ENCODE measurements at regions not wholly inside any gene's neighbourhood (a gene's known extent, or its start where the extent isn't known, plus 50 kb on each side); places are given as distances from the start of the nearest gene placed in this dataset.
"Not testable (repeated sequence)": the region's sequence is repeated elsewhere in the genome, so short reads cannot be mapped to it uniquely, and the experiment has no call there.

DNA sequence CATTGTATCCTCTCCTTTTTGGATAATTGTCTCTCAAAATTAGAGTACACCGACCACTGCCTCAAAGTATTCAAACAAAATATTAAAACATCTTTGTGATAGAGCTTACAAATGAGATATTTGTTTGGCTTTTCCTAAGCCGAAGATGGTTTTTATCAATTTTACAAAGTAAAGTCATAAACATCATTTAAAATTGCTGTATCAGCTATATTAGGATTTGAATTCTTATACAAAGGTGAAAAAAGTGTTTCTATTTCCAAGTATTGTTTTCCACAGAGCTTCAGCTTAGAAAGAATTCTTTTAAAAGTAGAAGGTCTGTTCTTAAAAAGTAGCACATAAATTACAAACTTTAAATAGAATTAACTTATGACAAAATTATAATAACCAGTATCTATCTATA, 116.6 kb upstream of the IFNE start:
- no peak for DNase-seq (ENCODE audit: low spot score)

DNA sequence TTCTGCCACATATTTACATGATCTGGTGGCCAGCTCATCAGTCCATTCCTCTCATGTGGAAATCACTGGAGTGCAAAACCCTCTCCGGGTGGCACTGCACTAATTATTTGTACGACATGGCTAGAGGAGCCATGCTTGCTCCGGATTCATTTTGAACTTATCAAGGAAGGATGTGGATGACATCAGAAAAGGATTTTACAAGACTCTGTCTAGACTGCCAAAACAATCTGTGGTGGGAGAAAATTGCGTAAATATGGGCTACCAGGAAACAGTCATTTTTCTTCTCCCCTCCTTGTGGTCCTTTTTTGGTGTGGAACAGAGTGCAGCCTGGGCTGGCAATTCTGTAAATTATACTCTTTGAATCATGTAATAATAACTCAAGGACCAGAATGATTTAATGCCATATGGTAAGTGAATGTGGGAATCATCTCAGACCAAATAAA, 123.4 kb upstream of the IFNE start:
- no peak for DNase-seq (ENCODE audit: low spot score)

DNA sequence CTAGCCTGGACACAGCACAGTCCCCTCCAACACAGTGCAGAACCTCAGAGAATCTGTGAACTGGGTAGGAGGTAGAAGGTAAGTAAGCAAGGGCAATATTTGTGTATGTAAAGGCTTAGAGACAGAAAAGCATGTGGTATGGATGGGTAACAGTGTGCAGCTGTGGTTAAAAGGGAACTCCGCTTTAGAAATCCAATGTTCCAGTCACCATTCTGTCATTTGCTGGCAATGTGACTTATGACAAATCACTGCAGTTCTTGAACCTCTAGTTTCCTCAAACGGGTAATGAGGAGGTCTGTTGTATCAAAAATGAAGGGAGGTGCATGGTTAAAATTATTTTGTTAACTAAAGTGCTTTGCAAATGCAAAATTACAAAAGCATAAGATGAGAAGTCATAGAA, 125.5 kb upstream of the IFNE start:
- DNase-seq (ENCODE audit: low spot score) = no peak

DNA sequence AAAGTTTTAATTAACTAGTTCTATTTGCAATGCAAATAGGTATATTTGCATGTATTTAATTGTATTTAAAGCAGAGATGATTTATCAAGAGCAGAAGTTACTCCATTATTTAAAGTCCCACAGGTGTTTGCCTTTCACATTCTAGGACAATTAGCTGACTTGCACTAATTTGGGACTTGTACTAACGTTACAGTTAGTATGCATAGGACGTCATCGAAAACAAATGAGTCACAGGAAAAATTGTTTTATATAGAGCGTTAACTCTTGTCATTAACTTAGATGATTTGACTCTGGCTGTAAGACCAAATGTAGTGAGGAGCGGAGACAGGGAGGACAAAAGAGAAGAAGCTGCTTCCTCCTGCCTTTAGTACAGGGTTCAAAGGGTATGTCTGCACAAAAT, 126.1 kb upstream of the IFNE start:
- no peak for DNase-seq (ENCODE audit: low spot score)

DNA sequence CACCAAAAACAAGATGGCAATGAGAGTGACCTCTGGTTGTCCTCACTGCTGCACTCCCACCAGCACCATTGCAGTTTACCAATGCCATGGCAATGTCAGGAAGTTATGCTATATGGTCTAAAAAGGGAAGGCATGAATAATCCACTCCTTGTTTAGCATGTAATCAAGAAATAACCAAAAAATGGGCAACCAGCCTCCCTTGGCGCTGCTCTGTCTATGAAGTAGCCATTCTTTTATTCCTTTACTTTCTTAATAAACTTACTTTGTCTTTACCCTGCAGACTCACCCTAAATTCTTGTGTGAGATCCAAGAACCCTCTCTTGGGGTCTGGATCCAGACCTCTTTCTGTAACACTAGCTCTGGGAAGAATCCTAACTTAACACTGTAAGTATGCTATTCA, 127.4 kb upstream of the IFNE start:
- DNase-seq (ENCODE audit: low spot score) = no peak

DNA sequence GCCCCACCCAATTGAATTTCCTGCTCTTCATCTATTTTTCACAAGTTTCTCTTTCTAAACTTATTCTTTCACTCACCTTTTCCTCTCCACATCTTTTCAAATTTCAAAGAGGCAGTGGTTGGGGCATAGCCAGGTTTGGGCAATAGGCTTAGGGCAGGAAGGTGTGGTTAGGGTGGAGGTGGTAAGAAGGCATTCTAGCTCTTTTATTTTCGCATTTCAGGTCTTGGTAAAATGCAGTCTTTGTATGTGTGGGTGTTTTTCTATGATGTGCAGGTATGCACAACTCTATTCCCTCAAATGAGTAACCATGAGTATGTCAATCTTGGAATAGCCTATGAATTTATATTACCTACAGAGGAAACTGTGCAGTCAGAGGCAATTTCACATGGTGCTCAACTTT, 129.8 kb upstream of the IFNE start:
- no peak for DNase-seq (ENCODE audit: low spot score)

DNA sequence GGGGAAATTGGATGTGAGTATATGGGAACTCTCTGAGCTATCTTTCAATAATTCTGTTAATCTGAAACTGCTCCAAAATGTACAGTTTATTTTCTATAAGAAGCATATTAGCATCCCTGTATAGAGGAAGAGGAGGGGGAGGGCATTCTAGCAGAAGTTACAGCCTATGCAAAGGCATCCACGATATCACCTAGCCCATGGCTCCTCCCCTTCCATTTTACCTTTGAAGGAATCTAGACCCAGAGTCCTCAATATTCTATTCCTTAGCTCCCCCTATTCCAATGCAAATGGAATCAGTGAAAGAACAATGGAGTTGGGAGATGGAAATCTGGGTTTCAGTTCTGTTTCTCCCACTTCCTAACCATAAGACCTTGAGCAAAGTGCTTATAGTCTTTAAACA, 132.9 kb upstream of the IFNE start:
- no peak for DNase-seq (ENCODE audit: low spot score)

DNA sequence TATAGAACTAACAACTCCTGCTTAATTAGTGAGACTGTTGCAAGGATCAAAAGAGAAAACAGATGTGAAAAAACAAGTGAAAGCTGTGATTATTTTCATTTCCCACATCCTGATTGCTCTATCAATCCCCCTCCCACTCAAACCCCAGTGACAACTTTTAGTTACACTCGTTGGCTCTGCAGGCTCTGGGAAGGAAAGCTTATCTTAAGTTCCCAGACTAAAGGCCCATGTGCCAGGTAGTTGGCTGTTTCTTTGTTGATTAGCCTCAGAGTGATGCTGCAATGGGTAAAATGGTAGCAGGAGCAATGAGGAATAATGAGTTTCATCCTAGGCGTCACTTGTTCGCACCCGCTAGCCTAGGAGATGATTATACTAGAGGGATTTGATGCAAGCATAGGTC, 133.3 kb upstream of the IFNE start:
- DNase-seq (ENCODE audit: low spot score) = no peak

DNA sequence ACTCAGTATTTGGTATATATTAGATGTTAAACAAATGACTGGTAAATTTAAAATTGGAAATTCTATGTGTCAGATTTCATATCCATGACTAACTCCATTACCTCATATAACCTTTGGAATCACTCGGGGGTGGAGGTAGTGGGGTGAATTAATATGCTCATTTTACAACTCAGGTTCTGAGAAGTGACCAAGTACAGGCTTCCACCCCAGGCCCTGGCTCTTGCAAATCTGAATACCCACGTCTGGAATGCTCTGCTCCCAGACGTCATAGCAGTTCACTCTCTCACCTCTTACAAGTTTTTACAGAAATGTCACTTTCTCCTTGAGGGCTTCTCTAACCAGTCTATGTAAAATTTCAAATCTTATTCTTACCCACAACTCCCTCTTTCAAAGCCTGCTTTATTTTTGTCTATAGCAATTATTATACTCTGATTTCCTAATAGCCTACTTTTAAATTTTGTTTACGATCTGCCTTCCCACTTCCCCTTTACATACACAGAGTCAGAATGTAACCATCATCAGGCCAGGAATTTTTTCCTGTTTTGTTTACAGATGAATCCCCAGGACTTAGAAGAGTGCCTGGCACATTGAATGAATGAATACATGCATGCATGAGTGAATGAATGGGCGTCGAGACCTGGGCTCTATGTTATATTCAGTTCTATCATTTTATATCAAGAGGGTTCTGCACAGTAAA, 134.1 kb upstream of the IFNE start:
- no peak for DNase-seq (ENCODE audit: low spot score)

DNA sequence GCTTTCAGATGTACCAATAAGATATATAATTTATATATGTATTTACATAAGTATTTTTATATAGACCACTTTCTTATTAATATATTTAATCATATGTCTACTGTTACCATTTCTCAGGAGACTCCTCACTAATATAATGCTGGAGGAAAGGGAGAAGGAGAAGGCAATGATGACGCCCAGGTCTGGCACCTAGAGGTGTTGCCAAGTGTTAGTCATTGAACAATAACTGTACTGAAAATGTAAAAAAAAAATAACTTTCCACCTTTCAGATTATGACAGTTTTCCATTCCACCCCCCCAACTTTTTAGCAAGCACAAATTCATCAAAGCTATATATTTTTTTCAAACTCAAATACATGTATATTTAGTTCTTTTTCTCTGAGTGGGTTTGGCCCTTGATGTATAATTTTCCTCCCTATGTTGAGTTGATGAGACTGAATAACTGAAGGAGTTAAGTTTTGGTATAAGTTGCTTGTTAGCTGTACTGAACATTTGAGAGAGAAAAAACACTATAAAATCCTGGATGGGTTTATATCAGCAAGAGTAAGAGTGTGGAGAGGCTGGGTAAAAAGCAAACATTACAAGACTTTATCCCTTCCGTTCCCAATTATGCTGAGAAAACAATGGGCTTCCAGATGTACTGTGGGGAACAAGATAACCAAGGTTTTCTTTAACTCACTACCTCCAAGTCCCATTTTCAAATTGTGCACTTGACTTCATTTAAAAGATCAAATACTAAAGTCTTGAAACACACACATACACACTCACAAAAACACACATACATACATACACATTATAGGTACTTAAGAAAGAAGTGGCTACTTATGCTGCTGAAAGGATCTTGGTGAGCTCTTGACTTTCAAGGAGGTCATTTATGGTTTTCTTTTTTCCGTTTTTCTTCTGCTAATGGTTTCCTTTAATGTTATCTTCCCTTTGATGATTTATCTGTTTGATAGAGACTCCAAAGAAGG, 142.8 kb upstream of the IFNE start:
- no peak for DNase-seq (ENCODE audit: low spot score)

DNA sequence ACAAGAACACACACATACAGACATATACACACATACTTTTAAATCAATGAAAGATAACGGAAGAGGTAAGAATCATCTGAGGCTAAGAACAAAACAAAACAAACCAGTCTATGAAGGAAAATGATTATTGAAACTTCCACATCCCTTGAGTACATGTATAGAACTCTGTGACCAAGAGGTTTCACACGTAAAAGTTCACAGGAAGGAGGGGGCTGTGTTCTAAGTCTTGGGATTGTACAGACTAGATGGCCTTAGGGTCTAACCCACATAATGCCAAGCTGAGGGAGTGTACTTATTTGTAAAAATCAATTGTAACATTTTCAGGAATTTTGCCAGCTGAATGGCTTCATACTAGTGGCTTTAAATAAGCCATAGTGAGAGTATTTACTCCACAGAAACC, 144.4 kb upstream of the IFNE start:
- DNase-seq (ENCODE audit: low spot score) = no peak

DNA sequence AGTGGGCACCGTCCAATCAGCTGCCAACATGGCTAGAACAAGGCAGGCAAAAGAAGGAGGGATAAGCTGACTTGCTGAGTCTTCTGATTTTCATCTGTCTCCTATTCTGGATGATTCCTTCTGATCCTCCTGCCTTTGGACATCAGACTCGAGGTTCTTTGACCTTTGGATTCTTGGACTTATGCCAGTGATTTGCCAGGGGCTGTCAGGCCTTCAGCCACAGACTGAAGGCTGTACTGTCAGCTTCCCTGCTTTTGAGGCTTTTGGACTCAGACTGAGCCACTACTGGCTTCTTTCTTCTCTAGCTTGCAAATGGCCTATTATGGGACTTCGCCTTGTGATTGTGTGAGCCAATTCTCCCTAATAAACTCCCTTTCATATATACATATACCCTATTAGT, 146.8 kb upstream of the IFNE start:
- not testable (repeated sequence) for DNase-seq (ENCODE audit: low spot score)

DNA sequence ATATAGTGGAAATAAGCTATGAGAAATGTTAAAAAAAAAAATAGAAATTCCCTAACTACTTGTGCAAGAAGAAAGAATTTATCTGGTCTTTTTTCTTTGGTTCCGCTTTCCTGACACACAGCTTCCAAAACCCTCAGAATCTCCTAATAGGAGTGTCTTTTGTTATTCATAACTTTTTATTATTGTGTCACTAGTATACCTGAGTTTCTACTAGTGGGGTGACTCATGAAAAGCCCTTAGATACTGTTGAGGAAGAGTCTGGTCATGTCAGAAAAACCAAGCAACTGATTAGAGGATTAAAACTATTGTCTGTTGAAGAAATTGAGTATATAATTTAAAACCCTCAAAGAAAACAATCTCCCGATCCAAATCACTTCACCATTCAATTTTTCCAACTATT, 152.8 kb upstream of the IFNE start:
- DNase-seq (ENCODE audit: low spot score) = no peak

DNA sequence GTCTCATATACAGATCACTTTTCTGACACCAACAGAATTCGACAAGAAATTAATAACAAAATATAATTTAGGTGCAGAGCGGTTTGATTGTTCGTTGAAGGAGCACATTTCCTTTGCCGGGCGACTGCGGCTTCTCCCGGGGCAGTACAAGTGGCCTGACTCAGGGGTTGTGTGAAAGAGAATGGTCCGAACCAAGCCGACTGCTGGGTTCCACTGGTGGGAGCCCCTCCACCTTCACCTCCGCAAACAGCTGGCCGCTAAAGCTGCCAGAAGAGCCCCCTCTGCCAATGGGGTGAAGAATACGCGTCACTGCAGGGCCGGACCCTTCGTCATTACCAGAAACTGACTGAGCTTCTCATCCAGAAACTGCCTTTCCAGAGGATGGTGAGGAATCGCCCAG, 156.0 kb upstream of the IFNE start:
- DNase-seq (ENCODE audit: low spot score) = no peak

DNA sequence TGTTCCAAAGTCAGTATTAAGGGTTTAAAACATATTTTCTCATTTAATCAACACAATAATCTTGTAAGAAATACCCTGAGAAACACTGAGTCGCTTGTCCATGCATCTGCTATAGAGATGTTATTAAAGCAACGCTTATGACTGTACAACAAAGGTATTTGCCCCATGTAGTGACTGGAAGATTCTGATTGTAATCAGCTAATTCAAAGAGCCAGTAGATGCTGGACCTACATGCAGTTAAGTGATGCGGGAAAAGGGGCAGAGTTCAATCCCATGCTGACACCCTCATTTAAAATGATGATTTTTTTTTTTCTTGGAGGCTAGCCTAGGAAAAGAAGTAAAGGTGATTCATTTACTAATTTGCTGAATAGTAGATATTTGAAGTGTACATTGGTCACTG, 149.3 kb upstream of the MTAP start:
- DNase-seq (ENCODE audit: low spot score) = no peak

DNA sequence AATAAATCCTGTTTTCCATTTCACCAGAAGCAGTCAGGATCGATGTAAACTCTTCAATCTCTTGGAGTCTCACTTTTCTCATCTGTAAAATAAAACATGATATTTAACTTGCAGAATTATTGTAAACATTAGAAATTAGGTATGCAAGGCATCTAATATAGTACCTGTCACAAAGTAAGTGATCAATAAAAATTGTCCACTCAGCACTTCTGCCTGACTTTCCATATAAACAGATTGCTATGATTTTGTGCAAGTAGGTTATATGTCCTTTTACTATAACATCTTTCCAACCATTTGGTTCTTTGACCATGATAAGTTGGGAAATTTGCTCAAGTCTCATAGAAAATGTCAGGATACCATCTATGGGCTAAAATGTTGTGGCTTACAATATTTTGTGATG, 148.8 kb upstream of the MTAP start:
- DNase-seq (ENCODE audit: low spot score) = no peak

DNA sequence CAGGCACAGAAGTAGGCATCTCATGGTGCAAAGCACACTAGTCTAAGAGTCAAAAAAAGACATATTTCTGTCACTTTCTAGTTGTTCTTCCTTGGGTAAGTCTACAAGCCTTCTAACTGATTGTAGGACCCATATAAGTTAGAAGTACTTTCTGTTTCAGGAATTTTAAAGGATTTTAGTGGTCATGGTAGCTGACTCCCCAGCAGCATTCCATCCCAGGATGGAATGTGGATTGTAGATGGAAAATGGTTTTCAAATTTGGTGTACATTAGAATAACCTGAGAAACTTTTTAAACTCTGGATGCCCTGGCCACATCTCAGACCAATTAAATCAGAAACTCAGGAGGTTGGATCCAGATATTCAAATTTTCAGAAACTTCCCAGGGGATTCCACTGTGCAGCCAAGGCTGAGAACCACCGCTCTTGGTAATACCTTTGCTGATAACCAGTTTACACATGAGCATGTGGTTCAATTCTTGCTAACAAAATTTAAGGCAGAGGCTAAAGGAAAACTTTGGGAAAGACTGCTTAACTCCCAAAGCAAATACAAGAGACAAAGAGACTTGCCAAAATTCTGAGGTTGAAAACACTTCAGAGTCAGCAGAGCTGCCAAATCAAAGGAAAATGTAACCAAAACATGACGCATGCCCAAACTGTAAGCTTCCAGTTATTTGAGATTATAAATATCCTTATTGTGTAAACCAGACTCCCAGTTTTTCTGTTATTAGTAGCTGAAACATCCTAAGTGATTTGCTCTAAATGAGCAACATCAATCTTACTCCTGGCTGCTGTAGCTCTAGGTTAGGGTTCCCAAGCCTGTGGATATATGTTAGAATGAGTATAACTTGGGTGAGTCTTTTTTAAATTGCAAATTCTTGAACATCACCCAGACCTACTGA, 145.4 kb upstream of the MTAP start:
- DNase-seq (ENCODE audit: low spot score) = no peak

DNA sequence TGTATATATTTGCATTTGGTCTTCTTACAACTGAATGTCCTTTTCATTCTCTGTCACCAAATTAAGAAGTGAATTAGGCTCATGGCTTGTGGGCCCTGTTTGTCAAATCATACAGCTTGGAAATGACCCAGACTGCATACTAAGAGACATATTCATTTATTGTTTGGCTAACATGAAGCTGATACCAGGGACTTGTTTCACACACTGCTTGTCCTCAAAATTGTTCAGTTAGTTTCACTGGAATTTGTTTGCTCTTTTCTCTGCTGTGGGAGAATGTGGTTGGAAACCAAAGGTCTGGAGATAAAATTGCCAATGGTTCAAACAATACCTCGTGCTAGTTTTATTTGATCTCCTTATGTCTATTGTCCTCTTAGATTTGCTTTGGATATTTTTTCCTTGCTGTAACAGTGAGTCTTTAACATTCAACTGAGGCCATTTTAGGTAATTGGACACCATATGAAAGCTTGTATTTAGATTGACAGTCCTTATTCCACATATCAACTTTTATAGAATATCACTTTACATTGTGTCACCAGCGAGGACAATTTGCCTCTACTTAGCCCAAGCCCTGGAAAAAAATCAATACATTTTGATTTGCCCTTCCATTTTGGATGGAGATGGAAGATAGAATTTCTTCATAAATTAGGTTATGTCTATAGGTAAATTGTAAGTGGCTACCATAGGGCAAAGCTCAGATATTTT, 144.3 kb upstream of the MTAP start:
- DNase-seq (ENCODE audit: low spot score) = no peak

DNA sequence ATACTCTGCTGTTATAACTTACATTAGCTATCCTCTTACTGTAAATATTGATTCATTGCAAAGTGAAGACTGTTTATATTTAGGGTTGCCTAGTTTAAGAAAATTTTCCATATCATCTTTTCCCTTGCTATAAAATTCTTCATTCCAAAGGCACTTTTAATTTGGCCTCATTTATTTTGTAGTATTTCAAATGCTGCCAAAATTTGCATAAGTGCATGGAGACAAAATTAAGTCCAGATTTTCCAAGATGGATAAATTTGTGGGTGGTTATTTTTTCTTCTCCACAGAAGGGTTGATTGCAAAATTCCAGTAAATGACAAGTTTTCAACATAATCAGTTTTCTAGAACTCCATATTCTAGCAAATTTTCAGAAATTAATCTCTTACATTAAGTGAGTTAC, 141.5 kb upstream of the MTAP start:
- no peak for DNase-seq (ENCODE audit: low spot score)

DNA sequence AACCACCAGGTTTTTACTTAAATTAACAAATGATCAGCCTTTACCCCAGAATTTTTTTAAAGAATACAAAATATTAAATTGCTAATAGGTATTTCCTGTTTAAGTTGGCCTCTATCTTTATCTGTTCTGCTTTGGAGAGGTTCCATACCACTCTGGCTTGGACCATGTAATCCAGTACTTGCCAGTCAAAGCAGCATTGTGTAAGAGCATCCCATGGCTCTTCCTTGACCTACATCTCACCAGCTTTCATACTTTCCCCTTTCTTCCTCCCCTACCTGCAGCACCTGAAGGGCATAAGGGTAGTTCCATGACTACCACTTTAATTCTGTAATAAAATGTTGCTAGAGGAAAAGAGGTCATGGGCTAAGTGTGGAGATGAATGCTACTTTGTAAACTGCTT, 140.8 kb upstream of the MTAP start:
- DNase-seq (ENCODE audit: low spot score) = no peak

DNA sequence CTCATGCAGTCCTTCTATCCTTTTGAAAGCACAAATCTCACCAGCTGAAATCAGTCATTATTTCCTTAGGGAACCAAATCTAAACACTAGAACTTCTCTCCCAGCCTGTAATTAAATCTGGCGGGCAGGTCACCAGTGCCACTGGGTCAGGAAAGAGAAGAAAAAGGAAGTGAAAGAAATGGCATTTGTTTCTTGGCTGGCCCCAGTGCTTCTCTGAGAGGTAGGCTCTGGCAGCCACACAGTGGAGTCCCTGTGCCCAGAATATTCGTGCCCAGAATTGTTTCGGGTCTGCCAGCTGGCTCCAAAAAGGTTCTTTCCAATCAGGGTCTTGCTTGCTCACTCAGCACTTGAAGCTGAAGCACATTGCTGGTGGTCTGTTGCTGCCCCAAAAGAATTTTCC, 133.9 kb upstream of the MTAP start:
- DNase-seq (ENCODE audit: low spot score) = no peak

DNA sequence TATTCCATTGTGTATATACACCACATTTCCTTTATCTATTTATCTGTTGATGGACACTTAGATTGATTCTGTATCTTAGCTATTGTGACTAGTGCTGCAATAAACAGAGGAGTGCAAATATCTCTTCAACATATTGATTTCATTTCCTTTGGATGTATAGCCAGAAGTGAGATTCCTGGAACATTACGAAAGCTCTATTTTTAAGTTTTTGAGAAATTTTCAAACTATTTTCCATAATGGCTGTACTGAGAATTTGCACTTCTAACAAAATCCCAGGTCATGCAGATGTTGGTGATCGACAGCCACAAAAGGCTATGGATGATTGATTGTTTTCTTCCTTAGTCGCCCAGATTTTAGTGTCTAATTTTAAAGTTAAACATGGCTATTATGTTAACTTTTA, 132.7 kb upstream of the MTAP start:
- DNase-seq (ENCODE audit: low spot score) = no peak
